ENCODE measurements at regions not wholly inside any gene's neighbourhood (a gene's known extent, or its start where the extent isn't known, plus 50 kb on each side); places are given as distances from the start of the nearest gene placed in this dataset.

DNA sequence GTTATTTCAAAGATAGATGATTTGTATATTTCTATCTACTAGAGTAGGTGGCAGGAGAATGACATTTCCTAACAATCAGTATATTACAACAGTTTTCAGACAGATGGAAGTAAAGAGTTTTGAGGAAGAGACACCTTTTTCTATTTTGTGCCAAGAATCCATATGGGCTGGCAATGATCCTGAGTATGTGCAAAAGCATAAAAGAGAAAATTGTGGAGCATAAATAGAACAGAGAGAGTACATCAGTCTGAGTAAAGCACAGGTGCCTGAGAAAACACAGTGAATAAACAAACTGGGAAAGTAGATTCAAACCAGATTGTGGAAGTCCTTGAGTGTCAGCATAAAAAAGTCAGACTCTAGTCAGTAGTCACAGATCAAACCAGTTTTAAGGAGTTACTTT, 96.8 kb upstream of the WDR44 start:
- ChIA-PET POLR2A (no interaction called here), CTCF (no interaction called here)
- intact Hi-C loops (cut with DNase I, micrococcal nuclease) = no loop called here
- ATAC-seq (ENCODE audit: poor library complexity) (no peak), DNase-seq (no peak)
- H3K4me3 Mint-ChIP-seq = no peak overlapping the region
- Histone ChIP-seq H3K4me3 (ENCODE audit: low read length) (no peak overlapping the region), H3K4me1 (ENCODE audit: insufficient read depth, low read length) (no peaks in the 10 kb centered on the region), H3K27me3 (ENCODE audit: control insufficient read depth in 1 of 2, insufficient read depth in 2 of 2, low read length in 2 of 2) (no peaks in the 10 kb centered on the region), H3K27ac (ENCODE audit: low read depth in 1 of 2, low read length in 2 of 2) (no peak overlapping the region), H3K9me3 (ENCODE audit: control insufficient read depth in 1 of 2, insufficient read depth in 1 of 2, low read length in 2 of 2) (no peaks in the 10 kb centered on the region), H3K36me3 (ENCODE audit: insufficient read depth, low read length) (no peaks in the 10 kb centered on the region)
- no peaks in the 10 kb centered on the region for H3K4me1 Mint-ChIP-seq (ENCODE audit: low read depth)
- no peak overlapping the region for H3K27ac Mint-ChIP-seq
- no peaks in the 10 kb centered on the region for H3K27me3 Mint-ChIP-seq
- TF ChIP-seq, protein P1, sequence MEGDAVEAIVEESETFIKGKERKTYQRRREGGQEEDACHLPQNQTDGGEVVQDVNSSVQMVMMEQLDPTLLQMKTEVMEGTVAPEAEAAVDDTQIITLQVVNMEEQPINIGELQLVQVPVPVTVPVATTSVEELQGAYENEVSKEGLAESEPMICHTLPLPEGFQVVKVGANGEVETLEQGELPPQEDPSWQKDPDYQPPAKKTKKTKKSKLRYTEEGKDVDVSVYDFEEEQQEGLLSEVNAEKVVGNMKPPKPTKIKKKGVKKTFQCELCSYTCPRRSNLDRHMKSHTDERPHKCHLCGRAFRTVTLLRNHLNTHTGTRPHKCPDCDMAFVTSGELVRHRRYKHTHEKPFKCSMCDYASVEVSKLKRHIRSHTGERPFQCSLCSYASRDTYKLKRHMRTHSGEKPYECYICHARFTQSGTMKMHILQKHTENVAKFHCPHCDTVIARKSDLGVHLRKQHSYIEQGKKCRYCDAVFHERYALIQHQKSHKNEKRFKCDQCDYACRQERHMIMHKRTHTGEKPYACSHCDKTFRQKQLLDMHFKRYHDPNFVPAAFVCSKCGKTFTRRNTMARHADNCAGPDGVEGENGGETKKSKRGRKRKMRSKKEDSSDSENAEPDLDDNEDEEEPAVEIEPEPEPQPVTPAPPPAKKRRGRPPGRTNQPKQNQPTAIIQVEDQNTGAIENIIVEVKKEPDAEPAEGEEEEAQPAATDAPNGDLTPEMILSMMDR (IDR thresholded peaks at IDR 0.05) = no peak
- H3K36me3 Mint-ChIP-seq (ENCODE audit: low read depth) = no peaks in the 10 kb centered on the region
- no peaks in the 10 kb centered on the region for H3K9me3 Mint-ChIP-seq

DNA sequence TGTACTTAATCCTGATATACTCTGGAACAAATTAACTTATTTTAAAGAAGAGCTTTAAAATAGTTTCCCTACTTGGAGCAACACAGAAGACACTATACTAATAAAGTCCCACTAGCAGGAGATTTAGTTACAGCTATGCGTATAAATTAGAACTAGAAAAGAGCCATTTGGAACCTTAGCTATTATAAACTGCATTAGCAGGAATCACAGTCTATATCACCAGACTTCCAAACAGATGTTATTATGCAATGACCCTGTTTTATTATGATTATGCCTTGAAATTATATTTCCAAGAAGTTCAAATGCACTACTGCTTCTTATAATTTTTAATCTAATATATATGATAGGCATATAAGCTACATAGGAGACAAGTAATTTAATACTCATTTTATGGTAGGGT, 95.5 kb upstream of the WDR44 start:
- Mint-ChIP-seq H3K27me3 (no peaks in the 10 kb centered on the region), H3K27ac (no peak overlapping the region), H3K36me3 (ENCODE audit: low read depth) (no peaks in the 10 kb centered on the region), H3K4me3 (no peak overlapping the region), H3K9me3 (no peaks in the 10 kb centered on the region), H3K4me1 (ENCODE audit: low read depth) (no peaks in the 10 kb centered on the region)
- ChIA-PET CTCF (no interaction called here), POLR2A (no interaction called here)
- no peak overlapping the region for H3K4me3 ChIP-seq (ENCODE audit: low read length)
- no peak overlapping the region for H3K27ac ChIP-seq (ENCODE audit: low read depth in 1 of 2, low read length in 2 of 2)
- no peak for DNase-seq
- H3K9me3 ChIP-seq (ENCODE audit: control insufficient read depth in 1 of 2, insufficient read depth in 1 of 2, low read length in 2 of 2) = no peaks in the 10 kb centered on the region
- no peaks in the 10 kb centered on the region for H3K36me3 ChIP-seq (ENCODE audit: insufficient read depth, low read length)
- ATAC-seq (ENCODE audit: poor library complexity) = no peak
- TF ChIP-seq, protein P1 (IDR thresholded peaks at IDR 0.05) = no peak
- H3K27me3 ChIP-seq (ENCODE audit: control insufficient read depth in 1 of 2, insufficient read depth in 2 of 2, low read length in 2 of 2) = no peaks in the 10 kb centered on the region
- H3K4me1 ChIP-seq (ENCODE audit: insufficient read depth, low read length) = no peaks in the 10 kb centered on the region
- intact Hi-C loops (cut with DNase I, micrococcal nuclease) = no loop called here

DNA sequence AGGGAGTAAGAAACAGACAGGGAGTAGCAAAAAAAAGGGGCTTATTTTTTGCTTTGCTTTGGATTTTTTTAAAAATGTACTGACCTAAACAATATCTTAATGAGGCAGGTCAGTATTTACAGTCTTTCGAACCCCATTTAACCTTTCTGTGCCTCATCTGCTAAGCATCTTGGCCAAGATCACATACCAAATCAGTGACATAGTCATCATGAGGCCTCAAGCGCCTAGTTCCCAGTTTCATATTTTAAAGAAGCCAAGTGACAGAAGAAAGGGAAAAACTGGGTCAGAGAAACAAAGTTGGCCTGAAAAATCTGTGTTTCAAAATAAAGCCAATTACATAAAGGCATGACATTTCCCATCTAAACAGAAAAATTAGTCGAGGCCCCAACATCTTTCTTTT, 94.6 kb upstream of the WDR44 start:
- intact Hi-C loops (cut with DNase I, micrococcal nuclease) = no loop called here
- no peaks in the 10 kb centered on the region for H3K27me3 ChIP-seq (ENCODE audit: control insufficient read depth in 1 of 2, insufficient read depth in 2 of 2, low read length in 2 of 2)
- Mint-ChIP-seq H3K27ac (no peak overlapping the region), H3K27me3 (no peaks in the 10 kb centered on the region), H3K9me3 (no peaks in the 10 kb centered on the region), H3K36me3 (ENCODE audit: low read depth) (no peaks in the 10 kb centered on the region), H3K4me1 (ENCODE audit: low read depth) (no peaks in the 10 kb centered on the region), H3K4me3 (no peak overlapping the region)
- DNase-seq (no peak), ATAC-seq (ENCODE audit: poor library complexity) (no peak)
- no peaks in the 10 kb centered on the region for H3K36me3 ChIP-seq (ENCODE audit: insufficient read depth, low read length)
- H3K4me3 ChIP-seq (ENCODE audit: low read length) = no peak overlapping the region
- TF ChIP-seq, protein P1 (IDR thresholded peaks at IDR 0.05) = no peak
- CTCF ChIA-PET = no interaction called here
- POLR2A ChIA-PET = no interaction called here
- no peaks in the 10 kb centered on the region for H3K9me3 ChIP-seq (ENCODE audit: control insufficient read depth in 1 of 2, insufficient read depth in 1 of 2, low read length in 2 of 2)
- H3K4me1 ChIP-seq (ENCODE audit: insufficient read depth, low read length) = no peaks in the 10 kb centered on the region
- H3K27ac ChIP-seq (ENCODE audit: low read depth in 1 of 2, low read length in 2 of 2) = no peak overlapping the region

All from CD4-positive, alpha-beta T cell (primary cell).